ENCODE measurements at regions not wholly inside any gene's neighbourhood (a gene's known extent, or its start where the extent isn't known, plus 50 kb on each side); places are given as distances from the start of the nearest gene placed in this dataset.
A peak's percentile ranks its signal among the peaks of the same experiment; 100 is the strongest.
"Not testable (repeated sequence)": the region's sequence is repeated elsewhere in the genome, so short reads cannot be mapped to it uniquely, and the experiment has no call there.

DNA sequence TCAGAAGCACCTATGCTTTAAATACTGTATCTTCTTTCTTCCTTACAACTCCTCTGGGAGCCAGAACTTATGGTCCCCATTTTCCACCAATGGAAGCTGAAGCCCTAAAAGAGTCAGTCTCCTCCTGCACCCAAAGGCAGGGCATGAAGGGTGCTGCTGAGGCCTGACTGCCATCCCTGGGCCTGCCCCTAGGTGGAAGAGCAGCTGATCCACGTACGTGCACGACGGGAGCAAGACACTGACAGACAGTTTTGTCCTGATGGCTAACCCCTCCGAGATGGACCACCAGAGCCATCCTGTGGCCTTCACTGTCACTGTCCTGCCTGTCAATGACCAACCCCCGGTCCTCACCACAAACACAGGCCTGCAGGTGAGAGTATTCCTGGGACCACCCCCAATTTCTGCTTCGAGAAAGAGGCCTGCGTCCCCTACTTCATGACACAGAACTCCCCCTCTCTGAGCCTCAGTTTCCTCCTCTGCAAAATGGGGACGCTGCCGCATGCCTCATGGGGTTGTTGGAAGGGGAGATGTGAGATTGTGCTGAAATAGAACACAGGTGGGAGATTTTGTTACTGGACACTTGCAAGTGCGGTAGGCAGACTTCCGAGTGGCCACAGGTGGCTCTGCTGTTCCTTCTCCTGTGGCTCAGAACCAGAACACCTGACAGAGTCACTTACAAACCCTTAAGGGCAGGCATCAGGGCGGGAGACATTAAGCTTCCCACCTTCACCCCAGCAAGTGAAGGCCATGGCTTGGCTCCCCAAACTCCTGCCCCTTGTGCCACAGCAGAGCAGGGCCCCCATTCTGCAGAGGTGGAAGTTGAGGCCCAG lies 175.4 kb downstream of the TBC1D2B start:
- DNase-seq (ENCODE audit: low read depth): no peak
- no peak overlapping the region for H3K4me3 ChIP-seq (ENCODE audit: low read depth, low read length)
- peak; percentile 32 for TF ChIP-seq CTCF (conservative IDR thresholded peaks at IDR 0.05; ENCODE audit: low read depth, low read length)

DNA sequence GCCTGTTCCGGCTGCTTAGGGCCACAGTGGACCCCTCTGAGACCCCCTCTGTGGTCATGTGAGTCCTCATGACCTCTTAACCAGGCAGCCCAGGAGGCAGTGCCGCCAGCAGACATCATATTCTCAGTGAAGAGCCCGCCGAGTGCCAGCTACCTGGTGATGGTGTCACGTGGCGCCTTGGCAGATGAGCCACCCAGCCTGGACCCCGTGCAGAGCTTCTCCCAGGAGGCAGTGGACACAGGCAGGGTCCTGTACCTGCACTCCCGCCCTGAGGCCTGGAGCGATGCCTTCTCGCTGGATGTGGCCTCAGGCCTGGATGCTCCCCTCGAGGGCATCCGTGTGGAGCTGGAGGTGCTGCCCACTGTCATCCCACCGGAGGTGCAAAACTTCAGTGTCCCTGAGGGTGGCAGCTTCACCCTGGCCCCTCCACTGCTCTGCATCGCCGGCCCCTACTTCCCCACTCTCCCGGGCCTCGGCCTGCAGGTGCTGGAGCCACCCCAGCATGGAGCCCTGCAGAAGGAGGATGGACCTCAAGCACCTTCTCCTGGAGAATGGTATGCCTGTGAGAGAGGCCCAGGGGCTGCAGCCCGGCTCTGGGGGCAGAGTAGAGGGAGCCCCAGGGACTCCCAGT lies 176.1 kb downstream of the TBC1D2B start:
- DNase-seq (ENCODE audit: low read depth): no peak
- TF ChIP-seq CTCF (conservative IDR thresholded peaks at IDR 0.05; ENCODE audit: low read depth, low read length): no peak

GRCh38 chr15:77900331-77900963 lies 177.1 kb downstream of the TBC1D2B start:
- DNase-seq (ENCODE audit: low read depth): peak; percentile 15
- TF ChIP-seq CTCF (conservative IDR thresholded peaks at IDR 0.05; ENCODE audit: low read depth, low read length): peak; percentile 51
- H3K4me3 ChIP-seq (ENCODE audit: low read depth, low read length): not testable (repeated sequence)

More for the DNA sequence above, 176.1 kb downstream of the TBC1D2B start:
- no peak overlapping the region for H3K4me3 ChIP-seq (ENCODE audit: low read depth, low read length)

DNA sequence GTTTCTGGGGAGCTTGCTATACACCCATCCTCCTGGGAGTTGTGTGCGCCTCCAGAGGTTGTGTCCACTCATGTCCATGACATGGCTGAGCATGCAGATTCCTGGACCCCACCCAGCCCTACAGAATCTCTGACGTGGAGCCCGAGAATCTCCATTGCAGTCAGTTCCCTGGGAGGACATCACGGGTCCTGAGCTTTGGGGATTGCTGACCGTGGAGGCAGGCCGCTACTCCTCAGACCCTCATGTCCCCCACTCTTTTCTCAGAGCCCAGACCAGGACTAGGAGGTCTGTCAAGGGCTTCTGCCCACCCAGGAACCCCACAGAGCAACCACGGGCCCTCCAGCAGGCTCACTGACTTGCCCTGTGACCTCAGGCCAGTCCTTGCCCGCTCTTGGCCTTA lies 177.7 kb downstream of the TBC1D2B start:
- not testable (repeated sequence) for DNase-seq (ENCODE audit: low read depth); H3K4me3 ChIP-seq (ENCODE audit: low read depth, low read length)

DNA sequence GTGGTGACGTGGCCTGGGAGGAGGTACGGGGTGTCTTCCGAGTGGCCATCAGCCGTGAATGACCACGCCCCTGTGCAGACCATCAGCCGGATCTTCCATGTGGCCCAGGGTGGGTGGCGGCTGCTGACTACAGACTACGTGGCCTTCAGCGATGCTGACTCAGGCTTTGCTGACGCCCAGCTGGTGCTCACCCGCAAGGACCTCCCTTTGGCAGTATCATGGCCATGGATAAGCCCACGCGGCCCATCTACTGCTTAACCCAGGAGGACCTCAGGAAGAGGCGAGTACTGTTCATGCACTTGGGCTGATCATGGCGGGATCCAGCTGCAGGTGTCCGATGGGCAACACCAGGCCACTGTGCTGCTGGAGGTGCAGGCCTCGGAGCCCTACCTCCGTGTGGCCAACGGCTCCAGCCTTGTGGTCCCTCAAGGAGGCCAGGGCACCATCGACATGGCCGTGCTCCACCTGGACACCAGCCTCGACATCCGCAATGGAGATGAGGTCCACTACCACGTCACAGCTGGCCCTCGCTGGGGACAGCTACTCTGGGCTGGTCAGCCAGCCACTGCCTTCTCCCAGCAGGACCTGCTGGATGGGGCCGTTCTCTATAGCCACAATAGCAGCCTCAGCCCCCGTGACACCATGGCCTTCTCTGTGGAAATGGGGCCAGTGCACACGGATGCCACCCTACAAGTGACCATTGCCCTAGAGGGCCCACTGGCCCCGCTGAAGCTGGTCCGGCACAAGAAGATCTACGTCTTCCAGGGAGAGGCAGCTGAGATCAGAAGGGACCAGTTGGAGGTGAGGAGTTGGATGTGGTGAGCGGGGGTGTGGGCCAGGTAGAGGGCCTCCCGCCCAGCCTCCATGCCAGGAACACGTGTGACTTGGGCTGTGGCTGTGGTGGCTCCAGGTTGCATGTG lies 178.4 kb downstream of the TBC1D2B start:
- no peak overlapping the region for H3K4me3 ChIP-seq (ENCODE audit: low read depth, low read length)
- no peak for DNase-seq (ENCODE audit: low read depth)
- TF ChIP-seq CTCF (conservative IDR thresholded peaks at IDR 0.05; ENCODE audit: low read depth, low read length): no peak

GRCh38 chr15:77897896-77898406 lies 179.6 kb downstream of the TBC1D2B start:
- DNase-seq (ENCODE audit: low read depth): no peak
- TF ChIP-seq CTCF (conservative IDR thresholded peaks at IDR 0.05; ENCODE audit: low read depth, low read length): no peak
- no peak overlapping the region for H3K4me3 ChIP-seq (ENCODE audit: low read depth, low read length)

- H3K4me3 ChIP-seq (ENCODE audit: low read depth, low read length); DNase-seq (ENCODE audit: low read depth): not testable (repeated sequence)
Observed at GRCh38 chr15:77897113-77897895, 180.2 kb downstream of the TBC1D2B start.

- H3K4me3 ChIP-seq (ENCODE audit: low read depth, low read length); DNase-seq (ENCODE audit: low read depth): not testable (repeated sequence)
Observed at GRCh38 chr15:77896147-77897112, 181.1 kb downstream of the TBC1D2B start.

Measured in choroid plexus epithelial cell (primary cell).